ENCODE measurements at regions not wholly inside any gene's neighbourhood (a gene's known extent, or its start where the extent isn't known, plus 50 kb on each side); places are given as distances from the start of the nearest gene placed in this dataset.

DNA sequence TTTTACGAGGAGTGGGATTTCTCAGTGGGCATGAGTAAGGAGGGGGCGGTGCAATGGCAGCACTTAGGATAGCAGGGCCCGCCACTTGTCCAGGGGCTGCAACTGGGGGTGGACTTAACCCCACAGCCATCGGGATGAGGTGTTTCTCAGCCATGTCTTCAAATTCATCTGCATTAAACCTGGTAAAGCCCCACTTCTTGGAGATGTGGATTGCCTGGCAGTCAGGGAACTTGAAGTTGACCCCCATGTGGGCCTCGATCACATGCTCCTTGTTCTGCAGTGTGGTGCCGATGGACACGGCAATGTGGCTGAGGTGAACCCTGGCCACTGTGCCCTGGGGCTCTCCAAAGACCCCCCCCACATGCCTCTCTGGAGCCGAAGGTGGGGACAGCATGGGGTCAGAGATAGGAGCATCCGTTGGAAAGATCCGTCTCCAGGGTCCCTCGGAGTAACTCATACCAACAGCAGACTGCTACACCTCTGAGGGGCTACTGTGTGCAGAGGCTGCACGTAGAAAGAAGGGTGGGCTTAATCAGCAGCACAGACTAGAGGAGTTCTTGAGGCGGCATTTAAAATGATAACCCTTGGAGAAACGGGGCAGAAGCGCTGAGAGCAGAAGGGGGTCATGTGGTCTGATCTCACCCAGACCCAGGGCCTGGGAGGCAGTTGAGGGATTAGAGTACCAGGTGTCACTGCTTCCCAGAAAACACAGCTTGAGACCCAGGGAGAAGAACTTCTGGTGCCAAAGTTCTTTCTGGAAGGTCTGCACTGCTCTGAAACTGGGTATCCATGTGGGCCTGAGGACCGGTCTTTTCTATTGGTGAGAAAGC, 141.4 kb downstream of the MTX3 start:
- H3K36me3 ChIP-seq (ENCODE audit: control insufficient read depth, insufficient read depth, low read length) = no peaks in the 10 kb centered on the region
- H3K27me3 ChIP-seq (ENCODE audit: control insufficient read depth, insufficient read depth, low read length) = no peaks in the 10 kb centered on the region
- no peak overlapping the region for H3K4me3 ChIP-seq (ENCODE audit: low read depth, low read length)
- DNase-seq (ENCODE audit: low read depth) = no peak
- no peak for TF ChIP-seq CTCF (IDR thresholded peaks at IDR 0.05; ENCODE audit: insufficient read depth, low read length, poor library complexity, severe bottlenecking)
